ENCODE measurements at regions not wholly inside any gene's neighbourhood (a gene's known extent, or its start where the extent isn't known, plus 50 kb on each side); places are given as distances from the start of the nearest gene placed in this dataset.

GRCh38 chr6:6859105-6859504 is 248.7 kb upstream of the RREB1 start:
- no peaks in the 10 kb centered on the region for H3K27me3 ChIP-seq (replicated peaks in 1 of 7)
- no peak overlapping the region for H3K4me3 ChIP-seq
- intact Hi-C loops (cut with DNase I; ENCODE audit: low total_unique reads) = no loop called here
- H3K27ac ChIP-seq = peak overlapping the region in 4 of 8 donors; percentile 9 to 66 (median 49)
- H3K4me1 ChIP-seq = peaks cover 12 to 38% (median 34%) of the 10 kb centered on the region in 6 donors
- no peak for TF ChIP-seq POLR2AphosphoS5 (IDR thresholded peaks at IDR 0.05)
- no peak for TF ChIP-seq CTCF (IDR thresholded peaks at IDR 0.05 in 8 of 11, conservative IDR thresholded peaks at IDR 0.05 in 3 of 11)
- TF ChIP-seq POLR2A (IDR thresholded peaks at IDR 0.05) = no peak
- DNase-seq = no peak
- H3K9me3 ChIP-seq = no peaks in the 10 kb centered on the region
- H3K36me3 ChIP-seq = no peaks in the 10 kb centered on the region
- WGBS, 5 donors = 49 to 67% (median 52%) methylated on average over 5 of the region's 5 CpGs

DNA sequence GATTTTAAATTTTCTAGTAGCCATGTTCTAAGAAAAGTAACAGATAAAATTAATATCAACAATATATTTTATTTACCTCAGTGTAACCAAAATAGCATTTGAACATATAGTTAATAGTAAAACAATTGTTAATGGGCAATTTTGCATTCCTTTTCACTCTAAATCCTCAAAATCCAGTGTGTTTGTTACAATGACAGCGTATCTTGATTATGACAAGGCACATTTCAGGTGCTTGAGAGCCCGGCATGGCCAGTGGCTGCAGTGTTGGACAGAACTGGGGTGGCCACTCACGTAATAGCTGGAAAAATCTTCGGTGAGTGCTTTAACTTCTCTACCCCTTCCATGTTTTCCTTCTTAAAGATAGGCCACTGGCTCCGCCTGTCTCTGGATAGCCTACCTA is 248.0 kb upstream of the RREB1 start:
- Histone ChIP-seq H3K27me3 (replicated peaks in 1 of 7) (no peaks in the 10 kb centered on the region), H3K36me3 (no peaks in the 10 kb centered on the region), H3K4me3 (no peak overlapping the region), H3K4me1 (peaks cover 12 to 38% (median 34%) of the 10 kb centered on the region in 6 donors), H3K9me3 (no peaks in the 10 kb centered on the region), H3K27ac (no peak overlapping the region)
- intact Hi-C loops (cut with DNase I; ENCODE audit: low total_unique reads) = no loop called here
- TF ChIP-seq POLR2AphosphoS5 (IDR thresholded peaks at IDR 0.05) (no peak), POLR2A (IDR thresholded peaks at IDR 0.05) (no peak), CTCF (IDR thresholded peaks at IDR 0.05 in 8 of 11, conservative IDR thresholded peaks at IDR 0.05 in 3 of 11) (no peak)
- WGBS, 5 donors = 73 to 91% (median 86%) methylated on average over 5 of the region's 5 CpGs
- DNase-seq = no peak

DNA sequence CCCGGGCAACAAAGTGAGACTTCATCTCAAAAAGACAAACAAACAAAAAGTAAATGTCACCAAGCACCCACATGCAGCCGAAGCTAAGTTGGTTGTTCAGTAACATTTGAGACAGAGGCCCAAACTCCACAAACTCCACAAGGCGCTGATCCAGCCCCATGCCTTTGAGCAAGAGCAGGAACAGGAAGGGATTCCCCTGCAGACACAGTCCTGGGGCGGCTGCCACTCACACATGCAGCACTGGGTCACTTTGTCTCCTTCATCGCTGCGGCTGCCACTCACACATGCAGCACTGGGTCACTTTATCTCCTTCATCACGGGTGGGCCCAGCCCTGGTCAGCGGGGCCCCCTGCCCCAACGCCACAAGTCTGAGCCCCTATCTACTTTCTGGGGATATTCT is 246.9 kb upstream of the RREB1 start:
- Histone ChIP-seq H3K4me1 (peaks cover 12 to 45% (median 33%) of the 10 kb centered on the region in 6 donors), H3K4me3 (no peak overlapping the region), H3K27me3 (replicated peaks in 1 of 7) (no peaks in the 10 kb centered on the region), H3K9me3 (no peaks in the 10 kb centered on the region), H3K36me3 (no peaks in the 10 kb centered on the region), H3K27ac (no peak overlapping the region)
- 77 to 95% (median 81%) methylated on average over 9 of the region's 9 CpGs for WGBS, 5 donors
- TF ChIP-seq POLR2A (IDR thresholded peaks at IDR 0.05) (no peak), CTCF (IDR thresholded peaks at IDR 0.05 in 8 of 11, conservative IDR thresholded peaks at IDR 0.05 in 3 of 11) (no peak), POLR2AphosphoS5 (IDR thresholded peaks at IDR 0.05) (no peak)
- intact Hi-C loops (cut with DNase I; ENCODE audit: low total_unique reads) = no loop called here
- DNase-seq = no peak

DNA sequence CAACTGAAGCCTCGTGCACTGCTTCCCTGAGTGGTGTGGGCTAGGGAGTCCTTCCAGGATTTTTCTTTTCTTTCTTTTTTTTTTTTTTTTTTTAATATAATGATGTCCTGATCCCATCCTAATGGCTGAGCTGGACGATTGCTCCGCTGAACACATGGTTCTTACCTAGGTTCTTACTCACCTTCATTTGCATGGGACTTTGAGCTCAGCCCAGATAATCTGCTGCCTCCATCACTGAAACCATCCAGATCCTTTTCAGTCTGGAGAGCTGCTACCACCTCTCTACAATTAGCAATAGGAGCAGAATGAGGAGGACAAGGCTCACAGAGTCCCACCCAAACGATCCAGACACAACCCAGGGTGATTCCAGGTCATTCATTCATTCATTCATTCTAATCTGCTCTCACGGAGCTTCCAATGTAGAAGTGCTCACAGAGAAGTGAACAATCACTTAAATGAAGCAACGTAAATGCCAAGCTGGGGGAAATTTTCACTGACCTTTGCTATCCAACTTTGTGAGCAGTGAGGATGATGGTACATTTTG is 246.3 kb upstream of the RREB1 start:
- WGBS, 5 donors = 80 to 92% (median 85%) methylated on average over 6 of the region's 6 CpGs

More for the DNA sequence above, 246.3 kb upstream of the RREB1 start:
- Histone ChIP-seq H3K9me3 (no peaks in the 10 kb centered on the region), H3K27ac (no peak overlapping the region), H3K27me3 (replicated peaks in 1 of 7) (no peaks in the 10 kb centered on the region), H3K4me1 (peaks cover 8 to 39% (median 28%) of the 10 kb centered on the region in 6 donors), H3K36me3 (no peaks in the 10 kb centered on the region), H3K4me3 (no peak overlapping the region)
- TF ChIP-seq CTCF (IDR thresholded peaks at IDR 0.05 in 8 of 11, conservative IDR thresholded peaks at IDR 0.05 in 3 of 11) = no peak
- no peak for TF ChIP-seq POLR2AphosphoS5 (IDR thresholded peaks at IDR 0.05)
- TF ChIP-seq POLR2A (IDR thresholded peaks at IDR 0.05) = no peak
- DNase-seq = no peak
- intact Hi-C loops (cut with DNase I; ENCODE audit: low total_unique reads) = no loop called here
